AG10803 (cell line): ENCODE measurements at regions not wholly inside any gene's neighbourhood (a gene's known extent, or its start where the extent isn't known, plus 50 kb on each side); places are given as distances from the start of the nearest gene placed in this dataset.
A peak's percentile ranks its signal among the peaks of the same experiment; 100 is the strongest.

ENCODE experiments used
- DNase-seq: peaks from one replicate; pipeline ENCODE4 v3.0.0; 2010; ENCODE audit warnings: low read depth
- H3K4me3 ChIP-seq: 2 replicates; pipeline ENCODE4 v1.5.1; 2011; ENCODE audit warnings: mild to moderate bottlenecking, low read length, control low read depth
- CTCF ChIP-seq: conservative IDR thresholded peaks from 2 replicates; pipeline ENCODE4 v1.5.1; 2011; ENCODE audit warnings: mild to moderate bottlenecking, low read length, control low read depth, inconsistent platforms

GRCh38 chr1:13892671-13893325 lies 192.8 kb downstream of the PRDM2 start:
- no peak for TF ChIP-seq CTCF
- DNase-seq = no peak
- peak overlapping the region; percentile 17; the same call in 1 of the 2 replicates for H3K4me3 ChIP-seq

GRCh38 chr1:13893409-13893821 lies 193.4 kb downstream of the PRDM2 start:
- no peak for DNase-seq
- no peak overlapping the region; the same call in 1 of the 2 replicates for H3K4me3 ChIP-seq
- no peak for TF ChIP-seq CTCF

- no peak for TF ChIP-seq CTCF
- H3K4me3 ChIP-seq = no peak overlapping the region
- no peak for DNase-seq
Observed at GRCh38 chr1:13896932-13897331, 196.9 kb downstream of the PRDM2 start.

GRCh38 chr1:13898406-13898805 lies 198.4 kb downstream of the PRDM2 start:
- no peak overlapping the region for H3K4me3 ChIP-seq
- TF ChIP-seq CTCF = no peak

GRCh38 chr1:13899856-13900255 lies 199.9 kb downstream of the PRDM2 start:
- peak; percentile 72 for DNase-seq
- no peak for TF ChIP-seq CTCF
- H3K4me3 ChIP-seq = no peak overlapping the region

More at GRCh38 chr1:13898406-13898805, 198.4 kb downstream of the PRDM2 start:
- DNase-seq = no peak

GRCh38 chr1:13900583-13900982 lies 200.6 kb downstream of the PRDM2 start:
- no peak for TF ChIP-seq CTCF
- H3K4me3 ChIP-seq = no peak overlapping the region
- DNase-seq = peak; percentile 4

GRCh38 chr1:13901039-13901438 lies 201.1 kb downstream of the PRDM2 start:
- DNase-seq = peak; percentile 3
- TF ChIP-seq CTCF = no peak
- no peak overlapping the region for H3K4me3 ChIP-seq
